ENCODE measurements at regions not wholly inside any gene's neighbourhood (a gene's known extent, or its start where the extent isn't known, plus 50 kb on each side); places are given as distances from the start of the nearest gene placed in this dataset.

DNA sequence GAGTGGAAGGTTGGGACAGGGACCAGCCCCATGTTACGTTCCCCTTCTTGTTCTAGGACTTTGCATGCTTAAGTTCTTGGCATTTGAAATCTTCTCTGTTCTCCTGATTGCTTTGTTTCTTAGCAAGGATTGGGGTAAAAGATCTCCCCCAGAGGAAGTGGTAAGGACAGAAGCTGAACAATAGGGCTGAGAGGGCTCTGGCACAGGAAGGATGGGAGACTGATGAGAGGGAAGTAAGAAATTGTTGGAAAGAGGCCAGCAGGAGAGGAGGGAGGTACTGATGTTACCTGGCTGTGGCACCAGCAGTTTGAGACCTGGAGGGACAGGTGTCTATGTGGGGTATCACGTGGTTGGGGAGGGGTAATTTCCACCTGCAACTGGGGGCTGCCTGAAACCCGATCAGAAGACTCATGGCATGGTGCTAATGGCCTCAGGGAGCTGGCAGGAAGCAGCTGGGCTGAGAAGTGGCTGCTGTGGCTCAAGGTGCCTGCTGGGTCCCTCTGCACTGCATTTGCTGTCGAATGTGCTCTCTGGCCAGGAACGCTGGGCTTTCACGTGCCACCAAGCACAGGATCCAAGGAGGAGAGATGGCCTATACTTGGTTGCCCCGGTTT, 108.4 kb downstream of the LSM3 start:
- no peak overlapping the region for H3K4me3 Mint-ChIP-seq
- peaks cover 39% of the 10 kb centered on the region for H3K27me3 Mint-ChIP-seq (ENCODE audit: insufficient read depth)
- peaks cover 26% of the 10 kb centered on the region for H3K4me1 Mint-ChIP-seq (ENCODE audit: low read depth)
- TF ChIP-seq, protein P1, sequence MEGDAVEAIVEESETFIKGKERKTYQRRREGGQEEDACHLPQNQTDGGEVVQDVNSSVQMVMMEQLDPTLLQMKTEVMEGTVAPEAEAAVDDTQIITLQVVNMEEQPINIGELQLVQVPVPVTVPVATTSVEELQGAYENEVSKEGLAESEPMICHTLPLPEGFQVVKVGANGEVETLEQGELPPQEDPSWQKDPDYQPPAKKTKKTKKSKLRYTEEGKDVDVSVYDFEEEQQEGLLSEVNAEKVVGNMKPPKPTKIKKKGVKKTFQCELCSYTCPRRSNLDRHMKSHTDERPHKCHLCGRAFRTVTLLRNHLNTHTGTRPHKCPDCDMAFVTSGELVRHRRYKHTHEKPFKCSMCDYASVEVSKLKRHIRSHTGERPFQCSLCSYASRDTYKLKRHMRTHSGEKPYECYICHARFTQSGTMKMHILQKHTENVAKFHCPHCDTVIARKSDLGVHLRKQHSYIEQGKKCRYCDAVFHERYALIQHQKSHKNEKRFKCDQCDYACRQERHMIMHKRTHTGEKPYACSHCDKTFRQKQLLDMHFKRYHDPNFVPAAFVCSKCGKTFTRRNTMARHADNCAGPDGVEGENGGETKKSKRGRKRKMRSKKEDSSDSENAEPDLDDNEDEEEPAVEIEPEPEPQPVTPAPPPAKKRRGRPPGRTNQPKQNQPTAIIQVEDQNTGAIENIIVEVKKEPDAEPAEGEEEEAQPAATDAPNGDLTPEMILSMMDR (IDR thresholded peaks at IDR 0.05), result no peak
- H3K9me3 Mint-ChIP-seq, result no peaks in the 10 kb centered on the region
- no peak overlapping the region for H3K27ac Mint-ChIP-seq
- H3K36me3 Mint-ChIP-seq (ENCODE audit: low read depth), result no peaks in the 10 kb centered on the region
- DNase-seq, result no peak

DNA sequence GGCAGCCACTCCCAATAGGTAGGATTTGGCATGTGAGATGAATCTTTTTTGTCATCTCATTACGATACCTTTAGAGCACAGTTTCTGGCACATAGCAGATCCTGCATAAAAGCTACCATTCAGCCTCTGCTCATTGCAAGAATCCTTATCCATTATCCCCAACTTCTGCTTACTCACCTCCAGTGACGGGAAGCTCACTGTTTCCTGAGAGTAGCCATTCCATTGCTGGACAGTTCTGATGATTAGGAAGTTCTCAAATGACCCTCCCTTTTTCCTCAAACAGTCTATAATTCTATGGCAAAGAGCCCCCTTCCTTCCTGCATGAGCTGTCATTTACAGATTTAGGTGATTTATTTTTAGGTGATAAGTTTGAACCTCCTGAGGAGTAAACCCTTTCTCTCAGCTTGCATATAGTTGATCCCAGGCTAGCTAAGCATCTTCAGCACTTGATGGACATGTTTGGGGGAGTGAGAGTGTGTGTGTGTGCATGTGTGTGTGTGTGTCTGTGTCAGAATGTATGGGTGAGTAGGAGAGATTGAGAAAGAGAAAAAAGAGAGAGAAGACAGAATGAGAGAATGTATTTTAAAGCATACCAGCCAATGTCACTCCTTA, 109.7 kb downstream of the LSM3 start:
- Mint-ChIP-seq H3K4me3 (no peak overlapping the region; the same call in 1 of the 2 replicates), H3K27me3 (ENCODE audit: insufficient read depth) (peaks cover 32% of the 10 kb centered on the region), H3K9me3 (no peaks in the 10 kb centered on the region), H3K27ac (no peak overlapping the region), H3K36me3 (ENCODE audit: low read depth) (no peaks in the 10 kb centered on the region), H3K4me1 (ENCODE audit: low read depth) (peaks cover 26% of the 10 kb centered on the region)
- TF ChIP-seq, protein P1 (IDR thresholded peaks at IDR 0.05), result no peak
- no peak for DNase-seq

DNA sequence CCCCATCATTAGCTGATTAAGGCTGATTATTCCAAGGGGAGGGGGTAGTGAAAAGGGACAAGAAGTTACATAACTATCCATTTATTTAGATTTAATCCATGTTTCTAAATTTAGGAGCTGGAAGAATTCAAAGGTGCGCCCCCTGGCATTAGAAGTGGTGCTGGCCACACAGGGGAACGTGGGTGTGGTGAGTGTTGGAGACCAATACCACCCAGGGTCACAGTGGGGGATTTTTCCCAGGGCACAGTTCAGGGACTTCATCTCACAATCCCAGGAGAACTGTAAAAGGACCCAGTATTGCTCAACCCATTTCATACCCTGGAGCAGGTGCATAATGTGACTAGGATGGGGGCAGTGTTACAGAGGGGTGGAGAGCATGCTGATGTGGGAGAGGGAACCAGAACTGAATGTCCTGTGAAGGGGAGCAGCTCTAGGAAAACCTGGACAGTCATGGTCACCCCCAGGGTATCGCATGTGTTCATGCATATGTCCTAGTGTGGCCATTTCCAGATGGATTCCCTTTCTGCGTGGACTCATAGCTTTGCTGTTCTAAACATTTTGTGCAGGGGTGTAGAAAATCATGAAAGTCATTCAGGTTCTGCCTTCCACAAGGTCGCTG, 110.3 kb downstream of the LSM3 start:
- no peak for DNase-seq
- Mint-ChIP-seq H3K36me3 (ENCODE audit: low read depth) (no peaks in the 10 kb centered on the region), H3K4me1 (ENCODE audit: low read depth) (peaks cover 26% of the 10 kb centered on the region), H3K9me3 (no peaks in the 10 kb centered on the region), H3K27ac (no peak overlapping the region), H3K27me3 (ENCODE audit: insufficient read depth) (peaks cover 32% of the 10 kb centered on the region), H3K4me3 (no peak overlapping the region)
- TF ChIP-seq, protein P1 (IDR thresholded peaks at IDR 0.05), result no peak

DNA sequence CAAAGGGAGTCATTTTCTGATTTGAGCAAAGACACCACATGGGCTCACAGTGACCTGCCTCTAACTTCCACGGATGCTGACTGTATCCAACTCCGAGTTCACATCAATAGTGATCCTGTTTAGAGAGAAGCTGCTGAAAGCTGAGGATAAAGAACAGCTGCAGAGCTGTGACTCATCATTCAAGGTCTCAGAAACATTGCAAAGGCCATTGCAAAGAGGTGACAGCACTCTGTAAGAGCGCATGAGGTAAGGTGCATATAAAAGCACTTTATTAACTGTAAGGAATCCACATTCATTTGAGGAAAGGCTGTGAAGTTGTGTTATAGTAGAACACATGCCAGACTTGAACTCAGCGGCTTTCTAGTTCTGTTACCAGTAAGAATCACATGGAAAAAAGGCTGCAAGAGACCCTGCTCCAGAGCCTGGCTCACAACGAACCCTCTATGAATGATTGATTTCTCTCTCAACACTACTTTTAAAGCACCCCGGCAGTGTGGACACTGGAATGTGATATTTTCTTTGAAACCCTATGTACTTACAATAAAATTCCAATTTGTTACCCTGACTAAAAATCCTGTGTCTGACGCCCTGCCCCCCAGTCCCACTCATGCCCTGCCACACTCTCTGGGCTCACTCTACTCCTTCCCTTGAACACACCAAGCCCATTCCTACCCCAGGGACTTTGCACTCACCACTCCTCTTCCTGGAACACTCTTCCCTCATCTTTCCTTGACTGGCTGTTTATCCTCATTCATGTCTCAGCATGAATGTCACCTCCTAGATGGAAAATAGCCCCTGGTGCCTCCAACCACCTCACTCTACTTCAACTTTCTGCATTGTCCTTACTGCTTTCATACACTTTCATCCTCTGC, 111.2 kb downstream of the LSM3 start:
- Mint-ChIP-seq H3K27me3 (ENCODE audit: insufficient read depth) (peaks cover 25% of the 10 kb centered on the region), H3K36me3 (ENCODE audit: low read depth) (no peaks in the 10 kb centered on the region), H3K9me3 (no peaks in the 10 kb centered on the region), H3K4me3 (no peak overlapping the region), H3K27ac (no peak overlapping the region; the same call in 1 of the 2 replicates), H3K4me1 (ENCODE audit: low read depth) (peaks cover 26% of the 10 kb centered on the region)
- TF ChIP-seq, protein P1 (IDR thresholded peaks at IDR 0.05), result no peak
- DNase-seq, result peak; percentile 86

DNA sequence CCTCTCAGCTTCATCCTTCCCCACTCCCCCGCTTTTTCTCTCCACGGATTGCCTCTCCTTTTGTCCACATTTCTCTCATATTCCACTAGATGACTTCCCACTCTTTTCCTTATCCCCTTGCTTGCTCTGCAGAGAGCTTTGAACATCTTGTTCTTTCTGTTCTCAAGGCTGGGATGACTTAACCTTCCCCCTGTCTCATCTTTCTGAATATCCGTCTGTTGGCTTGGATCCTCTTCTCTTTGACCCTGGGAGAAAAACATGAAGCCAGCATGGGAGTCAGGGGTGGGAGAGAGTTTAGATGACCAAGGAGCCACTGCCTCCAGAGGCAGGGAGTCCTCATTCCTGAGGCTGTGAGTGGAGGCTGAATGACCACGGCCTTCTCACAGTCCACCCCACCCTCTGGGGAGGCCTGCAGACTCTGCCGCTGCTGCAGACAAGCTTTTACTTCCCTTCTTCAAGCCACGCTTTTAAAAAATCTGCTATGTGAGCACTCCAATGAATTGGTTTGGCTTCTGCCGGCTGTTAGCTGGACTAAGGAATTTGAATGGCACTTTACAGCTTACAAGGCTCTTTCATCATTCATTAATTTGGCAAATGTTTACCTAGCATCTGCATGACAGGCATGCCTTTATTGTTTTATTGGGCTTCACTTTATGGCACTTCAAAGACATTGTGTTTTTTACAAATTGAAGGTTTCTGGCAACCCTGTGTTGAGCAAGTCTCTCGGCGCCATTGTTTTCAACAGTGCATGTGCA, 111.6 kb upstream of the SLC6A6 start:
- no peaks in the 10 kb centered on the region for H3K36me3 Mint-ChIP-seq (ENCODE audit: low read depth)
- H3K4me3 Mint-ChIP-seq, result no peak overlapping the region
- TF ChIP-seq, protein P1 (IDR thresholded peaks at IDR 0.05), result no peak
- H3K9me3 Mint-ChIP-seq, result no peaks in the 10 kb centered on the region
- peaks cover 26% of the 10 kb centered on the region for H3K4me1 Mint-ChIP-seq (ENCODE audit: low read depth)
- peaks cover 31% of the 10 kb centered on the region for H3K27me3 Mint-ChIP-seq (ENCODE audit: insufficient read depth)
- peak; percentile 8 for DNase-seq
- H3K27ac Mint-ChIP-seq, result 0 out of 2 replicates have a peak overlapping the region, but pooled peaks have one; percentile 19
